ENCODE measurements at regions not wholly inside any gene's neighbourhood (a gene's known extent, or its start where the extent isn't known, plus 50 kb on each side); places are given as distances from the start of the nearest gene placed in this dataset.

DNA sequence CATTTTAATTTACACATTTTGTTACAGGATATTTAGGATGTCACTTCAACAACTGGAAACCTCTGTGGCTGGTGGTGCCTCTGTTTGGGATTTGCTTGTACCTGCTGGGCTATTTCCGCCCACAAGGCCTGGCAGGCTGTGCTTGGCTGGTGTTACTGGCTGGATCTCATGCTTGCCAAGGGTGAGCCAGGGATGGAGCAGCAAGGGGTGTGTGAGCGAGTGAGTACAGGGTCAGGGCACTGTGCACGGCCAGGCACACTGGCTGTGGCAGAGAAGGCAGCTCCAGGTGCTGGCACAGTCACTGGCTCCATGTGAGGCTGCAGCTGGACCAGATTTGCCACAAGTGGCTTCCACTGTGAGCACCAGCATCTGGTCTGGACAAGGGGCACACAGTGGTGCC lies 1254.8 kb downstream of the SLITRK5 start:
- Histone ChIP-seq H4K20me1 (ENCODE audit: insufficient read depth) (no peaks in the 10 kb centered on the region), H3K4me2 (no peak overlapping the region), H3K9me3 (ENCODE audit: insufficient read depth, low read depth) (no peaks in the 10 kb centered on the region), H3K36me3 (ENCODE audit: low read depth) (no peaks in the 10 kb centered on the region), H3K79me2 (ENCODE audit: low read depth) (no peaks in the 10 kb centered on the region), H3K9me2 (ENCODE audit: insufficient read depth) (no peaks in the 10 kb centered on the region), H2AFZ (no peak overlapping the region), H3K27ac (no peak overlapping the region), H3K27me3 (ENCODE audit: insufficient read depth, low read depth) (no peaks in the 10 kb centered on the region), H3K4me3 (no peak overlapping the region), H3F3A (ENCODE audit: insufficient read depth, low read depth) (no peaks in the 10 kb centered on the region), H3K4me1 (replicated peaks; ENCODE audit: insufficient read depth) (no peaks in the 10 kb centered on the region)
- no peak for DNase-seq
- POLR2A ChIA-PET (ENCODE audit: unreplicated experiment), result no interaction called here
- BruUV-seq (replicated peaks), result no TSS peak
- intact Hi-C loops (cut with micrococcal nuclease; ENCODE audit: unreplicated experiment), result no loop called here
- CTCF ChIA-PET, result no interaction called here
- TF ChIP-seq EZH2 (IDR thresholded peaks at IDR 0.05; ENCODE audit: low read depth), result no peak
- TF ChIP-seq, protein P1, sequence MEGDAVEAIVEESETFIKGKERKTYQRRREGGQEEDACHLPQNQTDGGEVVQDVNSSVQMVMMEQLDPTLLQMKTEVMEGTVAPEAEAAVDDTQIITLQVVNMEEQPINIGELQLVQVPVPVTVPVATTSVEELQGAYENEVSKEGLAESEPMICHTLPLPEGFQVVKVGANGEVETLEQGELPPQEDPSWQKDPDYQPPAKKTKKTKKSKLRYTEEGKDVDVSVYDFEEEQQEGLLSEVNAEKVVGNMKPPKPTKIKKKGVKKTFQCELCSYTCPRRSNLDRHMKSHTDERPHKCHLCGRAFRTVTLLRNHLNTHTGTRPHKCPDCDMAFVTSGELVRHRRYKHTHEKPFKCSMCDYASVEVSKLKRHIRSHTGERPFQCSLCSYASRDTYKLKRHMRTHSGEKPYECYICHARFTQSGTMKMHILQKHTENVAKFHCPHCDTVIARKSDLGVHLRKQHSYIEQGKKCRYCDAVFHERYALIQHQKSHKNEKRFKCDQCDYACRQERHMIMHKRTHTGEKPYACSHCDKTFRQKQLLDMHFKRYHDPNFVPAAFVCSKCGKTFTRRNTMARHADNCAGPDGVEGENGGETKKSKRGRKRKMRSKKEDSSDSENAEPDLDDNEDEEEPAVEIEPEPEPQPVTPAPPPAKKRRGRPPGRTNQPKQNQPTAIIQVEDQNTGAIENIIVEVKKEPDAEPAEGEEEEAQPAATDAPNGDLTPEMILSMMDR (conservative IDR thresholded peaks at IDR 0.05), result no peak

DNA sequence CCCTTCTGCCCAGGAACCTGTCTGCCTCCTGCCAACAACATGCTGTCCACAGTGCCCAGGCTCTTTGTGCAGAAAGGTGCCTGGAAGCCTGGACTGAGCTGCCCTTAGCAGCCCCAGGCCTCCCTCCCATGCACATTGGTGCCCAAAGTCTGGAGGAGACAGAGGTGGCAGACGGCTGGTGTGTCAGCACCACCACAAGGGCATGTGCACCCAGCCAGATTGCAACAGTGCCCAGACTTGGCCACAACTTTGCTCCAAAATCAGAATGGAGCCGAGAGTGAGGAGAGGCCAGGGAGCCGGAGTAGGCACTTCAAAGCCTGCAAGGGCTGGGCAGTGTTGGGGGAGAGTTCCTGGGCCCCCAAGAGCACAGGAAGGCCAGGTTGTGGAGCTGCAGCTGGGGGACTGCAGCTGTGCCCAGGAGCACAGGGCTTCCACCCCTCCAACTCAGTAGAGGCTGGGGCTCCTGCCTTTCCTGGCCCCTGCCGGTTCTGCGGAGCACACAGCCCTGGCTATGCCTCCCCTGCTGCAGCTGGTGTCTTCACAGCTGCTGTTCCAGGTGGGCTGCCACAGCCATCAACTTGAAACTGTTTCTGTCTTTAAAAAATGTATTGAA lies 1255.8 kb downstream of the SLITRK5 start:
- Histone ChIP-seq H3K27ac (no peak overlapping the region), H3K4me3 (no peak overlapping the region), H3K4me1 (replicated peaks; ENCODE audit: insufficient read depth) (no peaks in the 10 kb centered on the region), H3K27me3 (ENCODE audit: insufficient read depth, low read depth) (no peaks in the 10 kb centered on the region), H3K79me2 (ENCODE audit: low read depth) (no peaks in the 10 kb centered on the region), H3K4me2 (no peak overlapping the region), H3K36me3 (ENCODE audit: low read depth) (no peaks in the 10 kb centered on the region), H2AFZ (no peak overlapping the region), H3K9me3 (ENCODE audit: insufficient read depth, low read depth) (no peaks in the 10 kb centered on the region), H3K9me2 (ENCODE audit: insufficient read depth) (no peaks in the 10 kb centered on the region), H3F3A (ENCODE audit: insufficient read depth, low read depth) (no peaks in the 10 kb centered on the region), H4K20me1 (ENCODE audit: insufficient read depth) (no peaks in the 10 kb centered on the region)
- ChIA-PET POLR2A (ENCODE audit: unreplicated experiment) (no interaction called here), CTCF (no interaction called here)
- no peak for TF ChIP-seq EZH2 (IDR thresholded peaks at IDR 0.05; ENCODE audit: low read depth)
- TF ChIP-seq, protein P1 (conservative IDR thresholded peaks at IDR 0.05), result no peak
- BruUV-seq (replicated peaks), result no TSS peak
- no peak for DNase-seq
- intact Hi-C loops (cut with micrococcal nuclease; ENCODE audit: unreplicated experiment), result no loop called here

DNA sequence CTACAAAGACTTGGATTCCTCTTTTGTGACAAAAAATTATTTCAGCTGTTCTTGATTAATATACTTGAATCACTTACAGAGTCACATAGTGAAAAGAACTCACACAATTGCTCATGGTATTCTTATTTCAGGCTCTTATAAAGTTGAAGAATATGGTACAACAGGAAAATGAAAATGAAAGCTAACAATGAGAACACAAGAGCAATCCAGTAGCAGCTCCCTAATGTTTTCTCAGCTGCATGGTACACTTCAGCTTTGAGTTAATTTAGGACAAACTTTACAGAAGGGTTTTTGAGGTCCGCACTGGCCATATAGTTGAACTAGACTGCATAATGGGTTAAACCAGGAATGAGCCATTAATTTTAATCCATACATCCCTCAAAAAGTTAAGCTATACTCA lies 1261.8 kb downstream of the SLITRK5 start:
- H3F3A ChIP-seq (ENCODE audit: insufficient read depth, low read depth), result no peaks in the 10 kb centered on the region
- CTCF ChIA-PET, result no interaction called here
- no TSS peak for BruUV-seq (replicated peaks)
- H4K20me1 ChIP-seq (ENCODE audit: insufficient read depth), result no peaks in the 10 kb centered on the region
- H2AFZ ChIP-seq, result no peak overlapping the region
- H3K27ac ChIP-seq, result no peak overlapping the region
- POLR2A ChIA-PET (ENCODE audit: unreplicated experiment), result no interaction called here
- H3K27me3 ChIP-seq (ENCODE audit: insufficient read depth, low read depth), result no peaks in the 10 kb centered on the region
- no peak for DNase-seq
- H3K79me2 ChIP-seq (ENCODE audit: low read depth), result no peaks in the 10 kb centered on the region
- no peak overlapping the region for H3K4me3 ChIP-seq
- H3K36me3 ChIP-seq (ENCODE audit: low read depth), result no peaks in the 10 kb centered on the region
- H3K9me3 ChIP-seq (ENCODE audit: insufficient read depth, low read depth), result no peaks in the 10 kb centered on the region
- H3K9me2 ChIP-seq (ENCODE audit: insufficient read depth), result no peaks in the 10 kb centered on the region
- no peaks in the 10 kb centered on the region for H3K4me1 ChIP-seq (replicated peaks; ENCODE audit: insufficient read depth)
- no peak overlapping the region for H3K4me2 ChIP-seq
- intact Hi-C loops (cut with micrococcal nuclease; ENCODE audit: unreplicated experiment), result no loop called here
- TF ChIP-seq EZH2 (IDR thresholded peaks at IDR 0.05; ENCODE audit: low read depth), result no peak
- TF ChIP-seq, protein P1 (conservative IDR thresholded peaks at IDR 0.05), result no peak
